GM18507 (cell line): ENCODE measurements at regions not wholly inside any gene's neighbourhood (a gene's known extent, or its start where the extent isn't known, plus 50 kb on each side); places are given as distances from the start of the nearest gene placed in this dataset.

Experiments
- DNase-seq: peaks from one replicate; pipeline ENCODE4 v3.0.0; 2011; ENCODE audit warnings: low read depth; ENCODE audit not compliant: insufficient read length; ENCODE audit errors: extremely low spot score
- FAIRE-seq: peaks from 2 replicates; lab custom pipeline; 2011; peaks lifted over from hg19 to GRCh38; lab: Jason Lieb, UNC

DNA sequence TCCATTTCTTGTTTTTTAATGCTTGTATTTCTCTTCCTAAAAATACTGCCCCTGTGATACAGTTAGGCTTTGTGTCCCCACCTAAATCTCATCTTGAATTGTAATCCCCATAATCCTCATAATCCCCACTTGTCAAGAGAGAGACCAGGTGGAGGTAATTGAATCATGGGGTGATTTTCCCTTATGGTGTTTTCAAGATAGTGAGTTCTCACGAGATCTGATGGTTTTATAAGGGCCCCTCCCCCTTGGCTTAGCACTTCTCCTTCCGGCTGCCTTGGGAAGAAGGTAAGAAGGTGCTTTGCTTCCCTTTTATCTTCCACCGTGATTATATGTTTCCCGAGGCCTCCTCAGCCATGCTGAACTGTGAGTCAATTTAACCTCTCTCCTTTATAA, 227.4 kb downstream of the MAN2A1 start:
- FAIRE-seq: no peak

DNA sequence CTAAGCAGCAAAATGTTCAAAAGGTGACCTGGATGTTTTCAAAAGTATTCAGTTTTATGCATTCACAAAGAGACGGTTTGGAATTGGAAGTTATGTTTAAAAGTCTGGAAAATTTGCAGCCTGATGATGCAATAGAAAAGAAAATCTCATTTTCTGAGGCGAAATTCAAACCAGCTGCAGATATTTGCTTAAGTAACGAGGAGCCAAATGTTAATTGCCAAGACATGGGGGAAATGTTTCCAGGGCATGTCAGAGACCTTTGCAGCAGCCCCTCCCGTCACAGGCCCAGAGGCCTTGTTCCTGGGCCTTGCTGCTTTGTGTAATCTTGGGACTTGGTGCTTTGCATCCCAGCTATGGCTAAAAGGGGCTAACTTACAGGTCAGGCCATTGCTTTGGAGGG, 228.2 kb downstream of the MAN2A1 start:
- FAIRE-seq: no peak
- no peak for DNase-seq

More for the DNA sequence above, 227.4 kb downstream of the MAN2A1 start:
- DNase-seq: no peak

DNA sequence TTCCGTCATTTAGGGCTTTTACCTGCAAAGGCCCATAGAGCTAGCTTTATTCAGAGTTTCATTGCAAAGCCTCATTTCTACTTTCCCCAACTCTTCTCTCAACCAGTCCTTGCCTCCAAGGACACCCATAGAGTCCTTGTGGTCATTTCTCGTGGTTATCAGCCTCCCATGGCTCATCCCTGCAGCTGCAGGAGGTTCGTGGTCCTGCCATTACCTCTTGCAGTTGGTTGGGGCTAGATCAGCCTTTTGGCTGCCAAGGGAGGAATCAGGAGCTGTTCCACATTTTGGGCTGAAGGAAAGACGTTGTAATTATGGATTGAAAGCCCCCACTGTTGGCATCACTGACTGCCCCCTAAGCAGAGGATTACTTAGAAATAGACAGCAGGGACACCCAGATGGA, 231.0 kb downstream of the MAN2A1 start:
- DNase-seq (no peak), FAIRE-seq (no peak)

DNA sequence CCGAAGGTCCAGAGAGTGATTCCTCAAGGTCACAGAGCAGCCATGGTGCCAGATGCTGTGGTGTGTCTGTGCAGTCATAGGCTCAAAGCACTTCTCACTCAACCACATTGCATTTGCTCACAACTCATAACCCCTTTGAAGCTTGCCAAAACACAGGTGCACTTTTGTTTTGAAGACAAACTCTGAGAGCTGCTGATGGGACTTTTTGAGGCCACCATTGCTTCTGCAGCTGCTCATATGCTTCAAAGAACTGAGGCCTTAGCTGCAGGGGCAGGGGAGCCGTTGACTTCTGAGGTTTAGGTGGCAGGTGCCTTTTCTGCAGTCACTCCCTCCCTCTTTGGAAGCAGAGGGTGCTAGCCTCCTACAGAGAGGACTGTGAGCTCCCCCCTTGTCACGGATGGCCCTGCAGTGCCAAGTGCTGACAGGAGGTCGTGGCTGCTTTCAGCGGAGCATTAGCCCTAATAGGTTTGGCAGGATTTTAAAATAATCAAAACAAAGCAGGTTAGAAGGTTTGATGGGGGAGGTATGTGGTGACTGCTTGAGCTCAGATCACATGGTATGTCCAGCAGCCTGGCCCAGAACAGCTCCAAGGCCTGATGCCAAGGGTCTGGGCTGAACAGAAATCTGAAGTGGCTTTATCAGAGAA, 232.1 kb downstream of the MAN2A1 start:
- no peak for DNase-seq
- no peak for FAIRE-seq

DNA sequence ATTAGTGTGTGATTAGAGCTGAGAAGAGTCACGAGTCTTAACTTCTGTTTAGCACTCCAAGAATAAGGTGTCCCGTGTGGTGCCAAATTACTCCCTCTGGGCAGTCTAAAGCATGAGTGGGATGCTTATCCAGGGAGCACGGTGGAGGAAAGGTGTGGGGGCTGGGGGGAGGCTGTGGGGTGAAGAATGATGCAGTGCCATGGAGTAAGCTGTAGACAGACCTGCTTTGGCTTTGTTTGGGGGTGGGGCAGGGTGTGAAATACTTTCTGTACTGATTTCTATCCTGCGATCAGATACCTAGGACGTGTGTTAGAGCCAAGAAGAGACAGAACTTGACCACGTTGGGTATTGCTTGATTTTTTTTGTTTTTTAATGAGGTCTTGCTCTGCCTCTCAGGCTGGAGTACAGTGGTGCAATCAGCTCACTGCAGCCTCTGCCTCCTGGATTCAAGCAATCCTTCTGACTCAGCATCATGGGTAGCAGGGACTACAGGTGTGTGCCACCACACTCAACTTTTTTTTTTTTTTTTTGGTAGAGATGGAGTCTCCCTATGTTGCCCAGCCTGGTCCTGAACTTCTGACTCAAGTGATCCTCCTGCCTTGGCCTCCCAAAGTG, 232.8 kb downstream of the MAN2A1 start:
- FAIRE-seq (no peak), DNase-seq (no peak)

DNA sequence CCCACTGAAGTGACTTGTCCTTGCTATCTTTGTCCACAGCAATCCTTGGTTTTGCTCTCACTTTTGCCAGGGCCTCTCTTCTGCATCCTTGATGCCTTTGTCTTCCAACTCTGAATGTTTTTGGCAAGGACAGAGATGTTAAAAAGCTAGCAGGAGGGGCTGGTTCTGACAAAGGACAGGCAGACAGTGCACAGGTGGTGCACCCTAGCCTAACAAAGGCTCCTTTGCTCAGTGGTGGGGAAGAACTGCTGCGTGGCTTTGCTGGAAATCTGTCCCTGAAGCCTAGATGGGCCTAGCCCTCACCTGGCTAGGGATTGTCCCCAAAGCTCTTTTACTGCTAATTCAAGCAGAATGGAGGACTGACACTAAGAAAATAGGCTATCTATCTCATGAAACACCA, 233.5 kb downstream of the MAN2A1 start:
- FAIRE-seq (no peak), DNase-seq (no peak)

DNA sequence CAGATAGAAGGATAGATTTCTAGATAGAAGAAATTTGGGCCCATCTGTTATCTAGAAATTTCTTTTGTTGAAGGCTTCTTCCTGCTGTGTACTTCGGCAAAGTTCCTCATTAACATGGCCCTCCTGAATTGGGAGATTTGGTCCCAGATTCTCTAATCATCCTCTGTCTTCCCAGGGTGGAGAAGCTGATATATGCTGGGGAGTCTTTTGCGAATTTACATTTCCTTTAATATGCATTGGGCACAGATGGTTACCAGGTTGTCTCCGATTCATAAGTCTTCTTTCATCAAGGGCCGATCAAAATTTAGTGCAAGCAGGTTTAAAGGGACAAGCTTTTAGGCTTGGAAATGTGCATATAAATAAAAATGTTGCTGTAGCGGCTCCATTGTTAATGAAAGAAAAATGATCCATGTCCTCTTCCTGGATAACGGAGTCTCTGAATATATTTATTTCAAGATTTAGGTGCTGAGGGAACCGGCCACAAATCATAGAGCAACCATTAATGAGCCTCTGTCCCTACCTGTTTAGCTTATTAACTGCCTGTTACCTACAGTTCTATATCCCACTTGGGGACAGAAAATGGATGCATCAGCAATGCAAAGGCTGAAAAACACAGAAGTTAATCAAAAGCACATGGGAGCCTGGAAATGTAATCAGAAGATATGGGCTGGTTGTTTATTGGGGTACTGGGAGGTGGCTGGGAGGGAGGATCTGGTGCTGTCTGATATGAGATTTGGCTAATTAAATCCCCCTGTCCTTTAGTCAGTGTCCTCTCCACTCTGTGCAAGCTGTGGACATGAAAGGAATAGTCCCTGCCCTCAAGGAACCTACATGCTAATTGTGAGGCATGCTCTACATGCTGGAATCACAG, 234.7 kb downstream of the MAN2A1 start:
- FAIRE-seq: no peak
- no peak for DNase-seq

DNA sequence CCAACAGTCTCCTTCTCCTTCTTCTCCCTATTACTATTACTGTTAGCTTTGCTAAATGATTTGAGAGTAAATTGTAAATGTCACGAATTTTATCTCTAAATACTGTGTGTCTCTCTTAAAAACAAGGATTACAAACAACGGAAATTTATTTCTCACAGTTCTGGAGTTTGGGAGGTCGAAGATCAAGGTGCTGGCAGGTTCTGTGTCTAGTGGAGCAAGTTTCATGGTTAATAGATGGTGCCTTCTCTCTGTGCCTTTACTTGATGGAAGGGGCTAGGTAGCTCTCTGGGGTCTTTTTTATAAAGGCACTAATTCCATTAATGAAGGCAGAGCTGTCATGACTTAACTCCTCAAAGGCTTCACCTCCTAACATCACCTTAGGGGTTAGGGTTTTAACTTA, 237.9 kb downstream of the MAN2A1 start:
- FAIRE-seq (no peak), DNase-seq (no peak)

DNA sequence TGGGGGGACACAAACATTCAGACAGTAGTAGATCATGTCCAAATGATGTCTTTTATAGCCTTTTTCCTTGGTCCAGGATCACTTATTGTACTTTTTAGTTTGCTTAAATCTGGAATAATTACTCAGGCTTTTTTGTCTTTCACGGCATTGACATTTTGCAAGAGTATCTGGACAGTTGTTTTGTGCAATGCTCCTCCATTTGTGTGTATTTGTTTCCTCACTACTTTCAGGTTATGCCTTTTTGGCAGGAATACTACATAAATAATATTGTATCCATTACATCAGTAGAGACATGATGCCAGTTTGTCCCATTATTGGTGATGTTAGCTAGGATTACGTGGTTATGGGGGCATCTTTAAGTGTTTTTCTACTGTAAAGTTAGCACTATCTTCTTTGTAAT, 238.3 kb downstream of the MAN2A1 start:
- no peak for FAIRE-seq

DNA sequence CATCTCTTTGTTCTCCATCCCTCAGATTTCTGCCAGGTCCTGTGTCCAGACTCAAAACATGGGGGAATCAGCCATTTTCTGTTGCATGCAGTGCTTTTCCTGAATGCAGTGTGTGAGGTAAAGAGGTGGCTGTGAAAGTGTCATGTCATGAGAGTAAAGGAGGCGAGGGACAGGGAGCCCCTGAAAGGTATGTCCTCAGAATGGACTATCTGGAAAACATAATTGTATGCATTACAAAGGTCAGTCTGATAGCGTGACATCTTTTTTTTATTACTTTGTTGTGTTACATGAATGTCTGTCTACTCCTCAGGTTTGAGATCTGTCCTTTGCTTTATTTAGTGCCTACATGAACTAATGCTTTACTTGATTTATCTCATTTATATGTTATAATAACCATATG, 239.1 kb downstream of the MAN2A1 start:
- DNase-seq (no peak), FAIRE-seq (no peak)

More for the DNA sequence above, 238.3 kb downstream of the MAN2A1 start:
- DNase-seq: no peak

DNA sequence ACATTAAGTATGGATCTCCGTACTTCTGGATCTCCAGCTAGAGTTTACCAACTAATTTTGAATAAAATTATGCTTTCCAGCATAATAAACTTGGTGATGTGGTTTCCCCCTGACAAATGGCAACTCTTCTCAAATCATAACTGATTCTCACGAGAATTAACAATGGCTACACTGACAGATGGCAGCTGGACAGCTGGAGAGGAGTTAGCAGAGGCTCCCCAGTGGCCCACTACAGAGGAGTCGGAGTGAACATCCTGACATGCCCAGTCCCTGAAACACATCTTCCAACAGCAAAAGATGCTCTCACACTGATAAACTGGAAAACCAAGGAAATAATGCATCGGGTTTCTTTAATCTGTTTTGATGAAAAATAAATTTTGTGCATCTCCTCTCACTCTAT, 239.6 kb downstream of the MAN2A1 start:
- no peak for FAIRE-seq
- no peak for DNase-seq

DNA sequence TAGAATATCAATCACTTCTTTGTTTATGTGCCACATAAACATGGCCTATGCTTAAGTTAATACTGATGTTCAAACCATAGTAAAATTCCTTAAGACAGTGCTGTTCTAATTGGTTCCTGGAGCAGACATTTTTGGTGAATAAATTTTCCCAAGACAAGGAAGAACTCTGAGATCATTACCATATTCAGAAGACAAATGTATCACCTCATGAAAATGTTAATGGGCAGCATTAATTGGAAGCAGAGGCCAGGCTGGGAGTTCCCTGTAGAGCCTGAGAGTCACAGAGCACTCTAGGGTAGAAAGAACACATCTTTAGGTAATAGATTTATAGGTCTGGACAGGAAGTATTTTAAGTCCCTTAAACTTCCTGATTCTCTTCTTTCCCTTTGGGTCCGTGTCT, 240.2 kb downstream of the MAN2A1 start:
- DNase-seq (no peak), FAIRE-seq (no peak)

DNA sequence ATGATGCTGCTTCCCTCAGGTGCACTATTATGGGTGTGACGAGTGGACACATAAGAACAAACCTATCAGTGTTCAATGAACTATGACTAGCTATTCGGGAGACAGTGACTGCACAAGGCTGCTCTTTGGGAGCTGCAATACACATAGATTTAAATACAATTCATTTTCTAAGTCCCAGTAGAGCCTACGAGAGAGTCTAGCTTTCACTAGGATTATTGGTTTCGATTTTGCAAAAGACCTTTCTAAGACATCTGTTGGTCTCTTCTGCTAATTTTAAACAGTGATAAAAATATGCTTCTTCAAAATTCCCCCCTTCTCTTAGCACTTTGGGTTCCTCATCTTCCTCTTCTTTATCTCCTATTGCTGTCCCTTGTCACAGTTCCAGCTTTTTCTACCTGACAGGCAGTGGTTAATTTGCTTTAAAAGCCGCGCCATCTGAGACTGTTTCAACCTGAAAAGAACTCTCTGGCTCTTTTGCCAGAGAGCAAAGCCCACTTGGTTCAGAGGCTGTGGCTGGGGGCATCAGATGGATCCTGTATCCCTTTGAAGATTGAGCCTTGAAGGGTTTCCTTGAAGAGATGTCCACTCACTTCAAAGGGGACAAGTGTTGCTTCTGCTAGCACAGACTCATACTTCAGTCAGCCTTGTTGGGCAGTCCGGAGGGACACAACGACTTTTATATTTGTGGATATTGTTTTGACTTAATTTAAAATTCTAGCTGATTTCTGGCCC, 241.5 kb downstream of the MAN2A1 start:
- FAIRE-seq (no peak), DNase-seq (no peak)

DNA sequence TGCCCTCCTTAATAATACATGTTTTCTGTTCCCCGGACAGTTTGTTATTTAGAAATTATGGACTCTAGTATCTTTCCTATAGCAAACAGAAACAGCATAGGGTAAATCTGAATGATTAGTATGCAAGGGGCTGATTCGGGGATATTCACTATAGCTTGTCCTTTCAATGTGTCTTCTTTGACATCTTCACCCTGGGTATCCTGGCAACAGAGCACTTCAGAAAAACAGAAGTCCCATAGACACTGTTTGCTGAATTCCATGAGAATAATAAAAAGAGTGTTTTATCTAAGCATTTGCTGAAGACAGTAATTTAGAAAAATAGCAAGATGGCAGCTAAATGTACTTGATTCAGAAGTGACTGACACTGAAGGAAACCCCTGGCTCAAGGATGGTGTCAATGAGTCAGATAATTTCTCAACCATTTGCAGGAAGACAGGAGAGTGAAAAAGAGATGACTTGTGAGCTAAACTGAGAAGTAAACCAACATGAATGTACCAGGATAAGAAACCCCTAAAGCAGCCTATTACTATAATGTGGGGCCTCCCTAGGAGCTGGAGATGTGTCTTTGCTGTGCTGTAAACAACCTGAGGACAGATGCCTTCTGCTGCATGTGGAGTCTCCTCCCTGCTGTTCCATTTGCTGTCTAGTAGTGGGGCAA, 246.2 kb downstream of the MAN2A1 start:
- FAIRE-seq (no peak), DNase-seq (no peak)

DNA sequence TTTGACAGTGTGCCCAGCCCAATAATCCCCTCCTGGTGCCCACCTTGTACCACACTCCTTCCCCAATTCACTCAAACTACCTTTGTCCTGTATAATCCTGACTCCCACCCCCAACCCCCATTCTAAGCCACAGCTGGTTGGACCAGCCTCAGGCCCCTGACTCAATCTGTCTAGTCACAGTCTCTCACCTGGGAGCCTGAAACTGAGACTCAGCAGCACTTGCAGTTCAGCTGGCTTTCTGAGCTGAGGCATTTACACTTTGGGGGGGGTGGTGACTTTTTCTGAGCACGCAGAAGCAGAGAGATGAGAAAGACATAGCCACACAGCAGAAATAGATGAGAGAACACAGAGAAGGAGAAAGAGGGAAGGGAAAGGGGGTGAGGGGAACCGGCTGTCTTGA, 247.3 kb downstream of the MAN2A1 start:
- FAIRE-seq (no peak), DNase-seq (no peak)

DNA sequence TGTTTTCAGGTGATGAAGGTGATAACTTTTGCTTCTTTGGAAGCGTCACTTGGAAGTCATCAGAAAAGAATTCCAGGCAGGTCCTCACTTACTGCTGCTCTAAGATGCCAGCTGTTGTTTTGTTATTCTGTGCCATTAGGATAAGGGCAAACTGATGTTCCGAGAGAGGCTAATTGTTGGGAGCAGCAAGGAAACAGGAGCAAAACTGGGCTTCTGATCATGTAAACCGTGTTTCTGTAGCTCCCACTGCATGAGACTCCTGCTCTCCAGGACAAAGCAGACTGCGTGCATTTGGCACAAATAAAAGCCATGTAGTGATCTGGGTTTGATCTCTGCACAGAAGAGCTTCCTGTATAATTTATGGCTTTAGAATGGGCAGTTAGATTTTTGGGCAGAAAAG, 248.2 kb downstream of the MAN2A1 start:
- DNase-seq: no peak
- FAIRE-seq: no peak

DNA sequence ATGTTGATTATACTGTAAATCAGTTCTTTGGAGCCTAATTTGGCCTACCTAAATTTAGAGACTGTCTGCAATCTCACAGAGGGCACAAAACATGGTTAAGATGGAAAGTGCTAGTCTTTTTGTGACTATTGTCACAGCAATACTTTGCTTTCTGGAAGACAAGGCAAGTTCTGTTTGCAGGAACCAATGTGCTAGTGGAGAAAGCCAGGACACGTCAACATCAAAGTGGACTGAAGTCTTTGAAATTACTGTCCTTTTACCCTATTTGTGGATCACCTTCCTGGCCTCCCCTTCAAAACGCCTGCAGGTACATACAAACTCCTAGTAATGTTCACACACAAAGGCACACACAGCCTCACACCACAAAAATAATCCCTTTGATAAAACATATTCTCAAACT, 248.7 kb downstream of the MAN2A1 start:
- FAIRE-seq (no peak), DNase-seq (no peak)

DNA sequence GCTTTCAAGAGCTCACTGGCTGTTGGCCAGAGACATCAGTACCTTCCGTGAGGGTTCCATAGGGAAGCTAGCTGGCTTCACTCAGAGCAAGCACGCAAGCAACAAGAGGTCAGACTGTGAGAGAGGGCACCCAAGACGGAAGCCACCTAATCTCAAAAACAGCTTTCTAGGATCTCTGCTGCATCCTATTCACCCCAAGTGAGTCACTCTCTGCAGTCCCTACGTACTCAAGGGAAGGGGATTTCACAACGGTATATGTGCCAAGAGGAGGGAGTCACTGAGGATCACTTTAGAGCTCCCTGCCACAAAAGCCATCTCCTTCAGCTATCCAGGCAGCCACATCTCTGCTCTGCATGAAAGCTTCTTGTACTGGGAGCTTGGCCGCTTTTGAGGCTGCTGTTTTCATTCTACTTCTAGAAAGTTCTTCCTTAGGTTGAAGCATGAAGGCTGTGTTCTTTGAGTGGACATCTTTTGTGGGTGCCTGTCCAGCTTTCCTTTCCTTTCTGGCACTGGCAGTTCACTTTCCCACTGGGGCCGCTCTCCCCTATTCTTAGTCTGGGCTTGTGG, 249.5 kb downstream of the MAN2A1 start:
- DNase-seq: no peak
- no peak for FAIRE-seq

DNA sequence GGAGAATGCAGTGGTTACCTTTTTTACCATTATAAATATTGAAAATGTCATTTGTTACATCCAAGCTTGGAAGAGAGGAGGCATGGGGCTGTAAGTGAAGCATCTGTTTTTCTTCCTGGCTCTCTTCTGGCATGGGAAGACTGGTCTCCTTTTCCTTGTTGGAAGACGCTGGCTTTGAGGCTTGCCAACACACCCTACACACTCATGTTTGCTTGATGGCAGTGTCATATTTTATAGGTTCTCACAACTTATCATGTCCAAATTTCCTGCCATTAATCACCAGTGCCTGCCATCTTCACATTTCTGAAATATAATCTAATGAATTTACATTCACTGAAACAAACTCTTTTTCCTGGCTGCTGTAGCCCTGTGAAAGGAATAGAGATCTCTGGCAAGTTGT, 252.9 kb downstream of the MAN2A1 start:
- DNase-seq (no peak), FAIRE-seq (no peak)
